ENCODE measurements at regions not wholly inside any gene's neighbourhood (a gene's known extent, or its start where the extent isn't known, plus 50 kb on each side); places are given as distances from the start of the nearest gene placed in this dataset.

GRCh38 chr3:7964899-7965298, 536.7 kb upstream of the LMCD1 start:
- Histone ChIP-seq H3K79me2 (ENCODE audit: insufficient read depth, low read length) (no peaks in the 10 kb centered on the region), H3K9ac (ENCODE audit: low read length) (no peak overlapping the region), H3K27me3 (ENCODE audit: insufficient read depth, low read length) (no peaks in the 10 kb centered on the region), H3K27ac (ENCODE audit: low read depth, low read length, poor library complexity, severe bottlenecking) (no peak overlapping the region), H3K4me2 (ENCODE audit: low read length) (no peak overlapping the region), H3K9me2 (ENCODE audit: low read depth, low read length) (no peaks in the 10 kb centered on the region), H3F3A (ENCODE audit: insufficient read depth, low read length) (no peaks in the 10 kb centered on the region), H3K4me1 (ENCODE audit: insufficient read depth, low read length, severe bottlenecking) (no peaks in the 10 kb centered on the region), H4K20me1 (ENCODE audit: insufficient read depth, low read length) (no peaks in the 10 kb centered on the region), H2AFZ (ENCODE audit: low read length) (no peak overlapping the region), H3K9me3 (ENCODE audit: low read length) (no peaks in the 10 kb centered on the region), H3K36me3 (ENCODE audit: insufficient read depth, low read length) (no peaks in the 10 kb centered on the region), H3K4me3 (ENCODE audit: low read depth, low read length, poor library complexity, severe bottlenecking) (no peak overlapping the region)
- TF ChIP-seq CTCF (IDR thresholded peaks at IDR 0.05; ENCODE audit: low read length) = peak; percentile 11; the same call in 1 of the 2 replicates
- no peak for TF ChIP-seq EZH2 (IDR thresholded peaks at IDR 0.05; ENCODE audit: borderline replicate concordance, low read length)

- Histone ChIP-seq H4K20me1 (ENCODE audit: insufficient read depth, low read length) (no peaks in the 10 kb centered on the region), H3K4me1 (ENCODE audit: insufficient read depth, low read length, severe bottlenecking) (peaks cover 6% of the 10 kb centered on the region), H3K27me3 (ENCODE audit: insufficient read depth, low read length) (no peaks in the 10 kb centered on the region), H3K9me3 (ENCODE audit: low read length) (no peaks in the 10 kb centered on the region), H3F3A (ENCODE audit: insufficient read depth, low read length) (no peaks in the 10 kb centered on the region), H2AFZ (ENCODE audit: low read length) (no peak overlapping the region), H3K4me2 (ENCODE audit: low read length) (no peak overlapping the region), H3K9me2 (ENCODE audit: low read depth, low read length) (no peaks in the 10 kb centered on the region), H3K79me2 (ENCODE audit: insufficient read depth, low read length) (no peaks in the 10 kb centered on the region), H3K27ac (ENCODE audit: low read depth, low read length, poor library complexity, severe bottlenecking) (no peak overlapping the region), H3K4me3 (ENCODE audit: low read depth, low read length, poor library complexity, severe bottlenecking) (no peak overlapping the region), H3K9ac (ENCODE audit: low read length) (no peak overlapping the region), H3K36me3 (ENCODE audit: insufficient read depth, low read length) (no peaks in the 10 kb centered on the region)
- TF ChIP-seq EZH2 (IDR thresholded peaks at IDR 0.05; ENCODE audit: borderline replicate concordance, low read length) = no peak
- TF ChIP-seq CTCF (IDR thresholded peaks at IDR 0.05; ENCODE audit: low read length) = no peak
Observed at GRCh38 chr3:7973006-7973405, 528.6 kb upstream of the LMCD1 start.

GRCh38 chr3:7977245-7978086, 524.2 kb upstream of the LMCD1 start:
- H3F3A ChIP-seq (ENCODE audit: insufficient read depth, low read length) = no peaks in the 10 kb centered on the region
- H3K9ac ChIP-seq (ENCODE audit: low read length) = no peak overlapping the region
- no peaks in the 10 kb centered on the region for H3K9me3 ChIP-seq (ENCODE audit: low read length)
- no peaks in the 10 kb centered on the region for H3K27me3 ChIP-seq (ENCODE audit: insufficient read depth, low read length)
- TF ChIP-seq CTCF (IDR thresholded peaks at IDR 0.05; ENCODE audit: low read length) (no peak), EZH2 (IDR thresholded peaks at IDR 0.05; ENCODE audit: borderline replicate concordance, low read length) (no peak)
- no peak overlapping the region for H3K4me3 ChIP-seq (ENCODE audit: low read depth, low read length, poor library complexity, severe bottlenecking)
- no peaks in the 10 kb centered on the region for H3K9me2 ChIP-seq (ENCODE audit: low read depth, low read length)
- no peak overlapping the region for H3K27ac ChIP-seq (ENCODE audit: low read depth, low read length, poor library complexity, severe bottlenecking)
- H3K4me1 ChIP-seq (ENCODE audit: insufficient read depth, low read length, severe bottlenecking) = peaks cover 6% of the 10 kb centered on the region
- no peaks in the 10 kb centered on the region for H3K79me2 ChIP-seq (ENCODE audit: insufficient read depth, low read length)
- no peaks in the 10 kb centered on the region for H4K20me1 ChIP-seq (ENCODE audit: insufficient read depth, low read length)
- no peak overlapping the region for H2AFZ ChIP-seq (ENCODE audit: low read length)
- no peak overlapping the region for H3K4me2 ChIP-seq (ENCODE audit: low read length)
- H3K36me3 ChIP-seq (ENCODE audit: insufficient read depth, low read length) = no peaks in the 10 kb centered on the region

Data from OCI-LY1 (cell line).